Osteoblast (primary cell): ENCODE measurements at regions not wholly inside any gene's neighbourhood (a gene's known extent, or its start where the extent isn't known, plus 50 kb on each side); places are given as distances from the start of the nearest gene placed in this dataset.

Source experiments
- DNase-seq: peaks from one replicate; pipeline ENCODE4 v3.0.0; 2011; ENCODE audit warnings: low spot score, mixed read lengths; ENCODE audit not compliant: insufficient read length; ENCODE audit errors: missing footprints
- H2AFZ ChIP-seq: 2 replicates; pipeline ENCODE4 v1.6.0; 2011; ENCODE audit warnings: mild to moderate bottlenecking, low read length
- H3K27ac ChIP-seq: 2 replicates; pipeline ENCODE4 v1.5.1; 2011; ENCODE audit warnings: mild to moderate bottlenecking, low read depth, low read length, moderate library complexity
- H3K27me3 ChIP-seq: 2 replicates; pipeline ENCODE4 v1.6.0; 2012; ENCODE audit warnings: mild to moderate bottlenecking, control low read depth, inconsistent platforms, low read length, moderate library complexity; ENCODE audit not compliant: insufficient read depth
- H3K36me3 ChIP-seq: 2 replicates; pipeline ENCODE4 v1.5.1; 2011; ENCODE audit warnings: mild to moderate bottlenecking, low read length, control low read depth, moderate library complexity; ENCODE audit not compliant: insufficient read depth
- H3K4me1 ChIP-seq: 2 replicates; pipeline ENCODE4 v1.5.1; 2011; ENCODE audit warnings: mild to moderate bottlenecking, low read length, control low read depth, moderate library complexity; ENCODE audit not compliant: insufficient read depth
- H3K4me2 ChIP-seq: 2 replicates; pipeline ENCODE4 v1.6.0; 2011; ENCODE audit warnings: mild to moderate bottlenecking, low read length; ENCODE audit not compliant: insufficient read depth
- H3K4me3 ChIP-seq: fragments of 200-600 bp; sonication (generic); 3 replicates; pipeline ENCODE4 v1.5.1; 2012; ENCODE audit warnings: mild to moderate bottlenecking, low read length, inconsistent platforms; ENCODE audit not compliant: insufficient read depth
- H3K79me2 ChIP-seq: 2 replicates; pipeline ENCODE4 v1.6.0; 2012; ENCODE audit warnings: mild to moderate bottlenecking, low read length, control low read depth, inconsistent platforms; ENCODE audit not compliant: insufficient read depth
- H3K9me3 ChIP-seq: 2 replicates; pipeline ENCODE4 v1.5.1; 2011; ENCODE audit warnings: low read depth, low read length, control low read depth
- H4K20me1 ChIP-seq: 2 replicates; pipeline ENCODE4 v1.6.0; 2012; ENCODE audit warnings: mild to moderate bottlenecking, low read length, control low read depth; ENCODE audit not compliant: insufficient read depth
- CTCF ChIP-seq: IDR thresholded peaks from 2 replicates; pipeline ENCODE4 v1.5.1; 2011; ENCODE audit warnings: mild to moderate bottlenecking, low read depth, low read length, moderate library complexity; ENCODE audit errors: extremely low read depth

DNA sequence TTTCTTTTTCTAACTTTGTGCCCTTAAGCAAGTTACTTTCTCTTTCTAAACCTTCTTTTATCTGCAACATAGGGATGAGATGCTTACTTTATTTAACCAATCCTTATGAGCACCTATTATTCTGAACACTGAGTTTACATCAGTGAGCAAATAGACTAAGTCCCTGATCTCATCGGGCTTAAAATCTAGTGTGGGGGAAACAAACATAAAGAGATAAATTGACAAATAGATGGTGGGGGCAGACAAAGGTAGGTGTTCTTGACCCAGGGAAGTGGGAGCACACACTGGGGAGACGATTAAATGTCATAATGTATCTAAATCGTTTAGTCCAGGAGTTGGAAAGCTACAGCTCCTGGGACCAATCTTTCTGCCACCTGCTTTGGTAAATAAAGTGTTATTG is 129.6 kb downstream of the TFAP2C start:
- H3K27ac ChIP-seq, result no peak overlapping the region
- no peaks in the 10 kb centered on the region for H3K27me3 ChIP-seq
- H3K4me2 ChIP-seq, result no peak overlapping the region
- no peak overlapping the region for H2AFZ ChIP-seq
- H3K79me2 ChIP-seq, result no peaks in the 10 kb centered on the region
- no peak for DNase-seq
- no peak overlapping the region for H3K4me3 ChIP-seq
- no peaks in the 10 kb centered on the region for H3K4me1 ChIP-seq
- no peaks in the 10 kb centered on the region for H3K36me3 ChIP-seq
- H3K9me3 ChIP-seq, result no peaks in the 10 kb centered on the region
- H4K20me1 ChIP-seq, result no peaks in the 10 kb centered on the region
- TF ChIP-seq CTCF, result no peak

- Histone ChIP-seq H3K79me2 (no peaks in the 10 kb centered on the region), H3K9me3 (no peaks in the 10 kb centered on the region), H4K20me1 (no peaks in the 10 kb centered on the region), H3K4me3 (no peak overlapping the region), H3K27ac (no peak overlapping the region), H3K36me3 (no peaks in the 10 kb centered on the region), H3K4me1 (no peaks in the 10 kb centered on the region), H3K4me2 (no peak overlapping the region), H3K27me3 (no peaks in the 10 kb centered on the region), H2AFZ (no peak overlapping the region)
- DNase-seq, result no peak
- no peak for TF ChIP-seq CTCF
Measured at GRCh38 chr20:56759741-56760278, 130.7 kb downstream of the TFAP2C start.

GRCh38 chr20:56760610-56761009 is 131.5 kb downstream of the TFAP2C start:
- Histone ChIP-seq H3K4me2 (no peak overlapping the region), H4K20me1 (no peaks in the 10 kb centered on the region), H3K27ac (no peak overlapping the region), H3K79me2 (no peaks in the 10 kb centered on the region), H3K4me3 (no peak overlapping the region), H2AFZ (no peak overlapping the region), H3K36me3 (no peaks in the 10 kb centered on the region), H3K27me3 (no peaks in the 10 kb centered on the region), H3K9me3 (no peaks in the 10 kb centered on the region), H3K4me1 (no peaks in the 10 kb centered on the region)
- DNase-seq, result no peak
- TF ChIP-seq CTCF, result no peak

DNA sequence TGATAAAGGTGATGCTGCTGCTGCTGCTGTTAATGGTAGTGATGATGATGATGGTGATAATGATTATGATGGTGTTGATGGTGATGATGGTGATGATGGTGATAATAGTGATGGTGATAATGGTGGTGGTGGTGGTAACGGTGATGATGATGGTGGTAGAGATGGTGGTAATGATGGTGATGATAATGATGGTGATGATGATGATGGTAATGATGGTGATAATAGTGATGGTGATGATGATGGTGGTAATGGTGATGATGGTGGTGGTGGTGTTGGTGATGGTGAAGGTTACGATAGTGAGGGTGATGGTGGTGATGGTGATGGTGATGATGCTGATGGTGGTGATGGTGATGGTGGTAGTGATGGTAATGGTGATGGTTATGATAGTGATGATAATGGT is 132.3 kb downstream of the TFAP2C start:
- Histone ChIP-seq H3K4me1 (no peaks in the 10 kb centered on the region), H3K27ac (no peak overlapping the region), H3K79me2 (no peaks in the 10 kb centered on the region), H3K4me3 (no peak overlapping the region), H2AFZ (no peak overlapping the region), H3K9me3 (no peaks in the 10 kb centered on the region), H3K36me3 (no peaks in the 10 kb centered on the region), H3K27me3 (no peaks in the 10 kb centered on the region), H4K20me1 (no peaks in the 10 kb centered on the region), H3K4me2 (no peak overlapping the region)
- no peak for TF ChIP-seq CTCF
- DNase-seq, result no peak
